HG02981 (cell line): ENCODE measurements at regions not wholly inside any gene's neighbourhood (a gene's known extent, or its start where the extent isn't known, plus 50 kb on each side); places are given as distances from the start of the nearest gene placed in this dataset.

Experiments
- ATAC-seq: cut with Tn5 transposase; IDR thresholded peaks from one replicate; pipeline ENCODE4 v1.9.1; 2021; ENCODE audit warnings: mild to moderate bottlenecking, moderate library complexity; ENCODE audit not compliant: unreplicated experiment

DNA sequence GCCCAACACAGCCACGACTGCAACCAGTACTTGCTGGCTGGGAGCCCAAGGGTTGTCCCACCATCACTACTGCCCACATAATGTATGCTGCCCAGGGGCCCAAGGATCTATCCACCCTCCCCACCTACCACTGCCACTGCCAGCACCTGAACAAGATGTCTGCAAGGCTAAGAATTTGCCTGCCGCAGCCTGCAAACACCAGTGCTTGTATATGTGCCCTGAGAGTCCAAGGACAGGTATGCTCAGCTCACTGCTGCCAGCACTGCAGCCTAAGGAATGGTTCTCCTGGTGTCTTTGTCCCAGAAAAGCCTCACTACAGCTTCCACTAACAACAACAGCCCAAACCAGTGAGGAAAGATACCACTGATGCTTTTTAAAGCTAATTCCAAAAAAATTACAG is 1174.0 kb downstream of the SORCS1 start:
- no peak for ATAC-seq

DNA sequence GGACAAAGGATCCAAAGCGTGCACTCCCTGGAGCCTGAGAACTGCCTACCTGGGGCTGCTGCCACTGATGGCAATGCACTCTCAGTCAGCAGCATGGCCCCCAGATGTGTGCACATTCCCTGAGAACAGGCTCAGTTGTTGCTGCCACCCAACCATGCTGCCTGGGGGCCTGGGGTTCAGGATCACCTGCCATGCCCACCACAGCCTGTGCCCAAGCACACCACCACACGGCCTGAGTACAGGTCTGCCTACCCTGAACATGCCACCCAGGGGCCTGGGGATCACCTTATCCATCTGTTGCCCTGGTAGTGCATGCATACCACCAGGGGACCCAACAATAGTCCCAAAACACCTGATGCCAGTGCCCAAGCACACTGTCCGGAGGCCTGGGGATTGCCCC is 1174.5 kb downstream of the SORCS1 start:
- no peak for ATAC-seq

DNA sequence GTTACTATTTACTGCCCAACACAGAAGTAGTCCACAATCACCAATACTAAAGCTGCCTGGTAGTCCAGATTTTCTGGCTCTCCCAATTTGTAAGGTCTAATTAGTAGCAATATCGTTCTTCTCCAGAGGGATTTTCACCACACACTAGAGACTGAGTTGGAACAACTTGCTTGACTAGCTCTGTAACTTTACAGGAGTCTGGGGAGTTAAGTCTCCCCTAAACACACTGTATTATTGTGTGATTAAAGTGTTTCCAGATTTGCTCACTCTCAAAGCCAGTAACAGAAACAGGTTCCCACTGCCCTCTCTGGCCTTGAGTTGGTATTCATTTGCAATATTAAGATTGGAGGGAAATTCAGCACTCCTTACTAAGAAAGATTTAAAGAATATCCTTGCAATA is 1175.7 kb downstream of the SORCS1 start:
- no peak for ATAC-seq

DNA sequence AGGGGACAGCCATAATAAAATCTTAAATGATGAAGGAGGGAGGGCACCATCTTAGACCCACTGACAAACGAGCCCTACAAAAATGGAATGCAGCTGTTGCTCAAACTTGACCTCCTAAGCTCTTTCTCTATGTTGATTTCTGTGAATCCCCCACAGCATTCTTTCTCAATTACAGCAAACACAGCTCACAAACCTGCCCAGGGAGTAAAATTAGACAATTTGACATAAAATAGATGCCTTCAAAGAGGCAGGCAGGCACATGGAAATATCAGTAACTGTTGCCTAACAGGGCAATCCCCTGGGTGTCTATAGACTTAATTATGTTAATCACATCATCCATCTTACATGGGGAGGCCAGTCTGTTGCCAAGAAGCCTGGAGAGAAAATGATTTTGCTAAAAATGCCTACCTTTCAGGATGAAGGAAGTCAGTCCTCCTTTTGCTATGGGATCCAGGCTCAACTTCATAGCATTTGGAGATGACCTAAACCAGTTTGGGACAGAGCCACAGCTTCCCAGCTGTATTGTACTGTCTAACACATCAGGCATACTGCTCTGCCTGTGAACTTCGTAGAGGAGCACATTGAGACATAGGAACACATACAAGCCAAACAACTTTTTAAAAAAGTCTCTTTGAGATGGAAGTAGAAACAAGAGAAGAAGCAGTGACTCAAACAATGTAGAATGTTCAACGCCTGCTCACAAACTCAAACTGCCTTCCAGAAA is 1177.4 kb downstream of the SORCS1 start:
- no peak for ATAC-seq

DNA sequence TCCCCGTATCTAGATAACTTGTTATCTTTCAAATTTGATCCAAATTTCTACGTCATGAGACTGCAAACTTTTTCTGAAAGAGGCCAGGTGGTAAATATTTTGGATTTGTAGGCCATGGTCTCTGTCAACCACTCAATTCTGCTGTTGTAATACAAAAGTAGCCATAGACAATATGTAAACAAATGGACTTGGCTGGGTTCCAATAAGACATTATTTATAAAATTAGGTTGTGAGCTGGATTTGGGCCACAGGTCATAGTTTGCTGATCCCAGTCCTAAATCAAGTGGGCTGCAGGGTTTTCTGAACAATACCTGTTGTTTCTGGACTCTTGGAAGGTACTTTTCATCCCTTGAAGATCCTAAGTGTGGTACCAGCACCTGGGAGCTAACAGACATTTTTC is 1178.0 kb downstream of the SORCS1 start:
- no peak for ATAC-seq

DNA sequence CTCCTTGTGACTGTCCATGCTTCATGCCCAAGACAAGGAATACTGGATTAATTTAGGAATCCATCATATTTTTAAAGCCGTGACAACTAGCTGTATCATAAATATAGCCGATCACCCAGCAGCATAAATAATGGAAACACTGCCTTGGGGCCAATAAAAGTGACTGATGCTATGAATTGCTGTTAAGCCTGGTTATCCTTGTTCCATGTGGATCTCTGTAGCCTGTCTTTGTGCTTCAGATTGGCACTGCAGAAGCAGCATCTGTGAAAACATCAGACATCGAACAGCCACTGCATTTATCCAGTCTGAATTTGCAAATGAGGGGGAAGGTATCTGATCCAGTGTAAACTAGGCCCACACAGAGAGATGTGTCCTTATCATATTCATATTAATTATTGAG is 1181.8 kb downstream of the SORCS1 start:
- ATAC-seq: no peak

DNA sequence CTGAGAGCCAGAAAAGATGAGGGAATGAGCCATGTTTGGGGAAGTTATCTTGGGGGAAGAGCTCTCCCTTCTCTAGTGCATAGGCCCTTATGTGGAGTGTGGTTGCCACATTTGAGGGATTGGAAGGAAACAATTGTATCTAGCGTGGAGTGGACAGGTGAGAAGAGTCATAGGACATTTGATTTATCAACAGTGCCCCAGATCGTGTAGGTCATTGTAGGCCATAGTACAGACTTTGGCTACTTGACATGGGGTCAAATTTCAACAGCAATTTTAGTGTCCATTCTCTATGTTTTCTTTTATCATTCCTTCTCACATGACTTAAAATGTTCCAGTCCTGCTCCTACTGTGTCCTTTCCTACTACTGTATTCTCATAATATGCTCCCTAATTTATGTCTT is 1182.8 kb downstream of the SORCS1 start:
- no peak for ATAC-seq

DNA sequence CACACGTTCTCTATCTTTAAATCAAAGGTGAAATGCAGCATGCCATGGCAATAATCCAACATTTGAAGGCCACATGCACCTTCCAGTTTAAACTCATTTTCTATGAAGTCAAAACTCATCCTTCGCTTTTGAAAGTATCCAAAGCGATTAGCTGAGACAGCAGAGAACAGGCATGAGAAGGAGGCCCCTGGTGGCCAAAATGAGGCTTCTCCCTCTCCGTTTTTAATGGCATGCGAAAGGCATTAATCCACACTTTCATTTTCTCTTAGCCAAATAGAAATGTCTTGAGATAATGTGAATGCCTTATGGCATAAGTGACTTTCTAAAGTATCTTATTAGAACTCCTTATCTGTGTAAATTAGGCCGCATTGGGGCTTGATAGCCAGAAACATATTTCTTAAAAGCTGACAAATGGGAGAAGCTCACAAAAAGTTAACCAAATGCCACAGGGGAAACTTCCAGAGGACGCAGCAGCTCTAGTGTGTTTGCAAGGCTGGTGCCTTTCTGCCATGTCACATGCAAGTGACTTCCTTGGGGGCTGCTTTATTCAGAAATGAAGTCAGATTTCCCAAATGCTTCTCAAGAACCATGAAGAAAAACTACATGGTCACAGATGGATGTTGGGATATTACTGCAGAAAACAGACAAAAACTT is 1189.6 kb downstream of the SORCS1 start:
- peak; percentile 56 for ATAC-seq

DNA sequence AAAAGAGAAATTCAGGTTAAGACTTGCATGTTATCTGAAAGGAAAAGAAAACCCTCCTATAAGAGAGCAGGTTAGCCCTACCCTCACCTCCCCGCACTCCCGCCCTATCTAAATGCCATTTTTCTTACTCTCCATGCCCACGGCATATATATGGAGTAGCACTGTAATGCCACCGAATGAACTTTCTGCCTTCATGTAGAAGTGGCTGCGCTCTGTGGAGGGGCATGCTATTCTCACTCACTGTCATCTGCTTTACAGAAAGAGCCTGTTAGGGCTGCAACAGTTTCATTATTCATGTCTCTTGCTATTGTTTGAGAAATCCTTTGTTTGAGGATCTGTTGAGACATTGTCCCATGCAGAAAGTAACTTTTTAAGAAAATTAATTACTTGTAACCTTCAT is 1190.6 kb downstream of the SORCS1 start:
- no peak for ATAC-seq

DNA sequence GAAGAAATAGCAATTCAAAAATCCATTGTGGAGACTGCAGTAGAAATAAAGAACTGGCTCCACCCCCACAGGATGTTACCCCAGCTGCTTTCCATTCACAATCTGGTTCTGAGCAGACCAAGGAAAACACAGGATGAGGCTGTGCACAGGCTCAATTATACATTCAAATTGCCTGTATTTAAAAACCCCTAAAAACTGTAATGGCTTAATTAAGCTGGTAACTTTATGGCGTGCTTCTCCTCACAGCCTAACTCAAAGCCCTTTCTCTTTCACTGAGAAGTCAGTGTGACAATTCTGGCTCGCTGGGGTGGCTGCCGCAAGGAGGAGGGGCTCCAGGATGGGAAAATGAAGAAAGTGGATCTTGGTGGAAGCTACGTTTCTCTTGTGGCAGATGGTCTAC is 1191.1 kb downstream of the SORCS1 start:
- ATAC-seq: no peak

DNA sequence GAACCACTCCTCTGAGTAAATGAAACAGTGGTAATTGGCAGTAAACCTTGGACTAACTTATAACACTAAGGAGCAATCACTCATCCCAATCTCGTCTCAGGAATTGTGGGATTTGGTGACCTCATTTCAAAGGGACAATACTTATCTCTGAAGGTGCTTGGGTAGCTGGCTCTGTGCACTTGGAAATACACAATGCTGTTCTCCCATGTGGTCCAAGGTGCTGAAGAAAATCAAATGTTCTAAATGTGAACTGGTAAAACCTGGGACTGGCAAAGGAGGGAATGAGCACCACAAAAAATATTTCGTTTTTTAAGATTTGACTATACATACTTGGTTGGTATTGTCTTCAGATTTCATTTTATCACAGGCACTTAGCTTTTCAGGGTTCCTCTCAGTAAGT is 1193.0 kb downstream of the SORCS1 start:
- ATAC-seq: no peak

DNA sequence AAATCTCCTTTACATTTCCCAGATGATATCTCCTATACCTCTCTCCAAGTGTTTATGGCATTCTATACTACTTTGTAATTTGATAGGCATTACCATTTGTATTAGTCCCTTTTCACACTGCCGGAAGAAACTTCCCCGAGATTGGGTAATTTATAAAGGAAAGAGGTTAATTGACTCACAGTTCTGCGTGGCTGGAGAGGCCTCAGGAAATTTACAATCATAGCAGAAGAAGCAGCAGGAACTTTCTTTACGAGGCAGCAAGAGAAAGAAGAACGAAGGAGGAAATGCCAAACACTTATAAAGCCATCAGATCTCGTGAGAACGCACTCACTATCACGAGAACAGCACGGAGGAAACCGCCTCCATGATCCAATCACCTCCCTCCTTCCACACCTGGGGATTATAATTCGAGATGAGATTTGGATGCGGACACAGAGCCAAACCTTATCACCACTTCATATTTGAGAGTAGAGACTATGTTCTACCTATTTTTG is 1194.6 kb downstream of the SORCS1 start:
- no peak for ATAC-seq

DNA sequence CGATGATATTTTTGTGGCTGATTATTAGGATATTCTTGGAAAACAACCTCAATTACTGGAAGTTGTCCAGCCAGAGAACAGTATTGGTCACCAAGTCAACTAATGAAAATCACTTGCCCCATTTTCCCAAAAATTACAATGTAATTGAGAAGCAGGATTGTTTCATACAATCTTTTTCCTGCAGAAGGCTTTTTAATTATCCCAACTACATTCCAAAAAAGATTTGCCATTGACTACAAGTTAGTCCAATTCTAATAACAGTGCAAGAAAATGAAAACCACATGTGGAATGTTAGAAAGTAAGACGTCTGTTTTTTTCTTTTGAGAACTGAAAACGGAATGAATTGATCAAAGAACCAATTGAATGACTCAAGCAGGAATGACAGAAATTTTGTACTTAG is 1195.8 kb downstream of the SORCS1 start:
- no peak for ATAC-seq

DNA sequence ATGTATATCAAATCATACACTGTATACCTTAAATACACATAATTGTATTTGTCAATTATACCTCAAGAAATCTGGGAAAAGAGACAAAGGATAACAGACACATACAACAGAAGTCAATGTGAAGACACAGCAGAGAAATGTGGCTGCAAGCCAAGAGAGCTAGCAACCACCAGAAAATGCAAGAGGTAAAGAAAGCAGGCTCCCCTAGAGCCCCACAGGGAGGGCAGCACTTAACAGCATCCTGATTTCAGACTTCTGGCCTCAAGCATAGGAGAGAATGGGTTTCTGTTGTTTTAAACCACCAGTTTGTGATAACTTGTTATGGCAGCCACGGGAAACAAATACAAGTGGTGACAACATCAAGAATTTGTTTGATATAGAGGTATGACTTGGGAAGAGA is 1197.2 kb downstream of the SORCS1 start:
- ATAC-seq: no peak

DNA sequence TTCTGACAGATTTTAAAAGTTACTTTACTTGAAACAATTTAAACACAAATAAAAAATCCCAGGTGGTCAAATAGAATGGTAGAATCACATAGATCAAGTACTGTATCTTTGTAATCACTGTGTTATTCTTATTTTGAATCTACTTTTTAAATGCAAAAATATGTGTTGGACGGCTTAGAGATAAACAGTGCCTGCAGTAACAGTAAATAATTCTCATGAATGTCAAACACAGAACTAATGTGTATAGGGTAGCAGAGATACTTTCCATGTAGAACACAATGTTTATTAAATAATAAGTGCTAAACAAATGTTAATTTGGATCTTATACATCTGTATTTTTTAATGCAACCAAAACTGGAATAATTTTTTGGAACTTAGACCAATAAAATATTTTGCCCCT is 1199.4 kb downstream of the SORCS1 start:
- ATAC-seq: no peak

DNA sequence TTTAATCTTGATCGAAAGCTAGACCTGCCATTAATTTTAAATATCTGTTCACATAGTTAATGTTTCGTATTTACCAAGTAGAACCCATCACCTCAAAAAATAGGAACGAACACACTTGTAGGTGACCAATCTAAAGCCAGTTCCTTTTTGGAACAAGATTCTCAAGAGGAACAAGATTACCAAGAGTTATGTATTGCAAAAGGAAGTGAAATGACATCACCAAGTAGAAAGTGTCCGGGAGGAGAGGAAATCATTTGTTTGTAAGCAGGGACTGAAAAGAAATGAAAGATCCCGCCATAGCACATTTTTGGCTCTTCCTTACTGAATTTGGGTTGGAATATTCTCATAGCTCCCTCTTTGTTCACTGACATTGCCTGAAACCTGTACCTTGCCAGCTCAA is 1200.5 kb downstream of the SORCS1 start:
- ATAC-seq: no peak

DNA sequence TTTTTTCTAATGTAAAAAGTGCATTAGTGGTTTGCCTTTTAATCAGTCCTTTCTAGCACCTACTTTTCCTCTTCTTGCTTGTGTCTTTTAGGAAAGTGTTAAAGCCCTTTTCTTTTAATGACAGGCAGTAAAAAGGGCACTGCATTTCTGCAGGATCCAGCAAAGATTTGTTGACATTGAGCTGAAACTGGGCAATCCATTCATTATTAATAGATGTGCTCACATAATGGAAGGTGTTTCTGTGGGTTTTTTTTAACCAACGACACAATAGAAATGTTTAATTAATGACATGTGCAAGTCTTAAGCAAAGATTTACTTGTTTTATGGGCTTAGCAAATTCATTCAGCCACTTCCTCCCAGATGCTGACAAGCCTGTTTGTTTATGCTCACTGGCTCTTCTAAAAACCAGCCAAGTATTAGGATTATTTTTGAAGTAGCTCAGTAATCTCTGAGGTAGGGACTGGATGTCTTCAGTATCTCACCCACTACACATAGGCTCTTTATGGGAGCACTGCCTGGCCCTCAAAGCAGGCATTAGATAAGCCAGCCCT is 1201.1 kb downstream of the SORCS1 start:
- no peak for ATAC-seq

DNA sequence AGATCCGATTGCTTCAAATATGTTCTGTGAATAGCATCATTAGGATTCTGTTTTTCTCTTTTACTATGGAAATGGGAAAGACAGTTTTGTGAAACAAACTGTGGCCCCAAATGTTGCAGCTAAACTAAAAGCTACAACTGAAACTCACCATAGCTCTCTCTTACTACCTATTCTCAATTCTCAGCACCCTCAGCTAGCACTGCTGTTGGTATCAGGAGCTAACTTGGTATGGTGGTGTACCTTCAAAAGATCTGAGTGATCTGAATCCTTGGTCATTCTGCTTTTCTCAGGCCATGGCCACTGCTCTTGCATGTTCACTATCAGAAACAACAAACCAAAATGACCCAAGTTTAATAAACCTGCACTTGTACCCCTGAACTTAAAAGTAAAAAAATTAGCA is 1208.0 kb downstream of the SORCS1 start:
- no peak for ATAC-seq

DNA sequence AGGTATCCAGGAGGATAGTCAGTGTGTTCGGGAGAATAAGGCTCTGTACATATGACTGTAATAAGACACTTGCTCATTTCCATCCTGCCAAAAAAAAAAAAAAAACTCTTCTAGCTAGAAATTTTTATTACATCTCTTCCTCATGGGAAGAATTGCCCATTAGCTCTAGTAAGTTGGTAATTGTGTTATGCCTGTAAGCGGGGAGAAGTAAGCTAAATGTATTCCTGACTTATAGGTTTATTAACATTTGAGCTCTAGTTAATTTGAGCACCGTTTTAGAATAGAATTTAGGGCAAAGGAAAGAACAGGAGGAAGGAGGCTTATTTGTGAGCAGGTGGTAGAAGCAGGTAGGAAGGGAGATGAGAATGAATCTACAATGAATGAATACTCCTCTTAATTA is 1210.6 kb downstream of the SORCS1 start:
- ATAC-seq: no peak

DNA sequence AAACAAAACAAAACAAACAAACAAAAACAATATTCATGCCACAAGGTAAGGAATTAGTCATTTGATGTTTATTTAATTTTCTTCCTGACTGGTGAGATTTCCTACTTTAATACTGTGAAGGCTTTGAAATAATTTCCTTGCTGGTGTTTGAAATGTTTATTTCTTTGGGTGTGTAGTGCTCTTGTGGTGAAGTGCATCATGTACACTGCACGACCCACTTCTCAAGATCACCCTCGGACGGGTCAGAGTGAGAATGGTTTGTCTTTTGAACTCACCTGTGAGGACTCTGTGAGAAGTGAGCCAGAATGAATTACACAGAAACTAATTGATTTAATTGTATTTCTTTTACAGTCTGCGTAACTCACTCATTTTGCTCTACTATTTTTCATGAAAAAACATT is 1211.5 kb downstream of the SORCS1 start:
- no peak for ATAC-seq

DNA sequence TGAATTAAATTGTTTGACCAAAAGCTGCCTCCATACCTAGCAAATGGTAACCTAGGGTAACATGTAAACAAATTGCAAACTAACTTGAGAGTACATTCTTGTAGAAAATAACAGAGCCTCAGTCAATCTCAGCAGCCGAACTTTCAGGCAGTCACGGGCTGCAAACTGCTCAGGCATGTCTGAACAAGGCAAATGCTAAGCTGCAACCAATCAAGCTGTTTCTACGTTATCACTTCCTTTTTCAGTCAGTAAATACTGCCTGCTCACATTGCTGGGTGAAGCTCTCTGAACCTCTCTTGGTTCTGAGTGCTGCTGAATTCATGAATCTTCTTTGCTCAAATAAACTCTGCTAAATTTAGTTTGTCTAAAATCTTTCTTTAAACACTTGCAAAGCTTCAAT is 1212.4 kb downstream of the SORCS1 start:
- peak; percentile 91 for ATAC-seq

DNA sequence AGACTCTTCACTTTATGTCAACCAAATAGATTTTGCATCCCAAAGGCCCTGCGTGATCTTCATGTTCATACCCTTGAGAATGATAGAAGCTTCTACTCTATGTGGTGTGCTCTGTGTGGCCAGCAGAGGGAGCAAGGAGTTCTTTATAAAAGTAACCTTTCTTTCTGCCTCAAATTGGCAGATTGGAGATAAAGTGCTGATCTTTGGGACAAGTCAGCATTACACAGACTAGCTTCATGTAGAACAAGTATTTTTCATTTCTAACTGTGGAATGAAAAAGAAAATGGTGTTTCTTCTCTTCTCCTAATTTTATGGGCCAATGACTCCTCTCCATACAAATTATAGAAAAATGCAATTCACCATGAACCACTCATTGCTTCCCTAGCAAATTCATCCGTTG is 1214.1 kb downstream of the SORCS1 start:
- ATAC-seq: peak; percentile 58
